NCI-H1417 treated with DMSO at 0.1 percent for 48 hours (cell line): ENCODE measurements at regions not wholly inside any gene's neighbourhood (a gene's known extent, or its start where the extent isn't known, plus 50 kb on each side); places are given as distances from the start of the nearest gene placed in this dataset.

ENCODE experiments used
- DNase-seq: peaks from one replicate; lab custom pipeline; 2025; lab: John Stamatoyannopoulos, UW

DNA sequence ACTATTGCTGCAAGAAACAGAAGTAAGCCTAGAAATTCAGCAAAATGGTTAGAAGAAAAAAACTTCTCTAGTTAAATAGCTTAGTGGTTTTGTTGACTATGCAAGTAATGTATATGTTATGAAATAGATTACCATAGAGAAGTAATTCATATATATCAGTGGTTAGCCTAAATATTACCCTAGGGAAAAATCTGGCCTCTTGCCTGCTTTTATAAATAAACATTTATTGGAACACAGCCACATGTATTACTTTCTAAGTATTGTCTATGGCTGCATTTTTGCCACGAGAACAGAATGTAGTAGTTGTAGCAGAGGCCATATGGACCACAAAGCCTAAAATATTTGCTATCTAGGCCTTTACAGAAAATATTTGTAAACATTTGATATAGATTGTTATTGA, 1471.7 kb upstream of the PRR20A start:
- DNase-seq = no peak

DNA sequence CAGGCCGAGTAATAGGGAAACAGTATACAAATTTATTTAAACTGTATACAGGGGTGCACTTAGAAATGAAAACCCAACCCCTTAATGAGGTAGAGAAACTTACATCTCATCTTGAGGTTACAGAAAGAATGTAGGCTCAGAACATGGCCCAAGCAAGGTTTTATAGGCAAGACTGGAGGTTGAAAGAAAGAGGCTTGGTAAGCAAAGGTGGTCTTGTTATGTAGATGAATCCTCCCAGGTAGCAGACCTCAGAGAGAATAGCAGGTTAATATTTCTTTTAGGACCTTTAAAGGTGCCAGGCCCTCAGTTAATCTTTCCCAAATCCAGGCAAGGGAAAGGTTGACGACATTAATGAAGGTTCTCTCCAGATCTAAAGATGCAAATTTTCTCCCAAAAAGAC, 1466.8 kb upstream of the PRR20A start:
- no peak for DNase-seq

DNA sequence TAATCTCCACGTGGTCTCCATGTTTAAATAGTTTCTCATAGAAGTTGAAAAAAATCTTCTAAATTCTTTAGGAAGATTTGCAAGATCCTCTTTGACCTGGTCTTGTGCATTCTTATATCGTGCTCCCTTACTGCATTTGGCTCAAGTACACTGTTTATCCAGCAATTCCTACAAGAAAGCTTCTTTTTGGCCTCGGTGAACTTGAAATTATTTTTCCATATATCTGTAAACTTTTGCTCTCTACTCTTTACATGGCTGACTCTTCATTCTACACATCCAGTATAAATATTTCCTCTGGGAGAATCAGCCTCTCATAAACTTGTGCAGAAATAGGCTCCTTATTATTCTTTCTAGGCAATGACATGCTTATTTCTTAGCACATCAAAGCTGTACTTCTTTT, 1457.9 kb upstream of the PRR20A start:
- DNase-seq = no peak

DNA sequence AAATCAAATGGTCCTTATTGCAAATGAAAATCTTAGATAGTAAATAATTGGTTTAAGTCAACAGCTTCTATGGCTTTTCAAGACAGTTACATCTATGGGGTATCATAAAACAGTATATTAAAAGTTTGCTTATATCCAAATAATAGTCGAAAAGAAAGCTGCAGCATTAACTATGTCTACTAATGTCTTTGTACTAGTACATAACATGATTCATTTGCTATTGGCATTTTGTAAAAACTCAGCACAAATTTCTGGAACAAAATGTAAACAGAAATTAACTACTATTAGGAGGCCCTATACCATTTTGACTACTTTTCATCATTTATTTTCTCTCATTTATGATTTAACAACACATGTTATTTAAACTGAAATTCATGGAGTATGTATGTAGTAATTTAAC, 1435.2 kb upstream of the PRR20A start:
- DNase-seq = no peak

DNA sequence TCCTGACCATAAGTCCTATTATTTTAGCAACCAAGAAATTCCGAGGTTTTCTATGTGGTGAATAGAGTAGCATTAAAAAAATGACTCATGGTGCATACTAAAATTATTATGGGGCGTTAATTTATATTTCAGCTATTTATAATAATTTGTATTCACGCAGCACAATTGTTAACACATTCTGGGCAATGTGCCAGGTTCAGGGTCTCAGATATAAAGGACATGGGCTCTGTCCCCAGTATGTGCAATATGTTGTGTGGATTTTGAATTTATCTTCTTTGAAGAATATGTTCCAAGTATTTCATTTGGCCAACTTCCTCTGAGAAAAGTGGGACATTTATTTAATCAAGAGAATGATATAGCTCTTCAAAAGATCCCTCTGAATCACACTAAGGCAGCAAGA, 1434.7 kb upstream of the PRR20A start:
- DNase-seq = peak; percentile 27

DNA sequence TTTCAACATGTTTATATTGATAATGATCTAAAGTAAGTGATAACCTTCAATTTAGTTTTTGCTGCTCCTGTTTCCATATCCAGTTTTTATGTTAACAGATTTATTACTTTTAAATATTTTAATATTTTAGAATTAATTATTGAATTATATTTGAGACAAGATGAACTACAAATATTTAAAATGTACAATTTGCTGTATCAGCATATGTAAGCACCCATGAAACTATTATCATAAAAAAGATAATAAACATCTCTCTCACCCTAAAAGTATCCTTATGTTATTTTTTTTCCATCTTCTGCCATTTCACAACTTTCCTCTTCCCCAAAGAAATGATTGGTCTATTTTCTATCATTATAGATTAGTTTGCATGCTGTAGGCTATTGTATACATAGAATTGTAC, 1426.6 kb upstream of the PRR20A start:
- DNase-seq = no peak

DNA sequence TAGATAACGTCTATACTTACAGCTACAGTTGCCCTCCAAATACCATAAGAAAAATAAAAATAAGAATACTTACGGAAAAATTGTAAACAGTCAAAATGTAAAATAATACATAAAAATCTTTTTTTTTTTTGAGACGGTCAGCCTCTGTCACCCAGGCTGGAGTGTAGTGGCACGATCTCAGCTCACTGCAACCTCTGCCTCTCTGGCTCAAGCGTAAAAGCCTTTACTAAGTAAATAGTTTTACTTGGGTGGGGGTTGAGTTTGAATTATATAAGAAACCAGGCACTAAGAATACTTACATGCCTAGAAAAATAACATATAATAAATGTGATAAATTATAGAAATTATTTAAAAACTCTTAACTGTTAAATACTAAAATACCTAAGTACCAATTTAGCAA, 1413.0 kb upstream of the PRR20A start:
- no peak for DNase-seq

DNA sequence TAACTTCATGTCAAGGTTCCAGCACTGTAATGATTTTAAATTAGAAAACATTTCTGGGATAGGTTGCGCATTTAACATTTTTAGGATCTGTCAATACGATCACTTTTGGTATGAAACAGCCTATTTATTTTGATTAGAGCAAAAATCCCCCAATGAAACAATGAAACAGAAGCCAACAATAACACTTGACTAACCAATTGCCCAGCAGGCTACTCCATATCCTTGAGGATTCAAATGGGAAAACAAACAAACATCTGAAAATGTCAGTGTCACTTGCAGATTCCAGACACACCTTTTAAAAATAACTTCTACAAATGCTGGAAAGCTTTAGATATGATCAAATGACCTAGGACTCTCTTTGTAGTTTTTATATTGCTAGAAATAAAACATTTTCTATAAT, 1412.5 kb upstream of the PRR20A start:
- DNase-seq = no peak

DNA sequence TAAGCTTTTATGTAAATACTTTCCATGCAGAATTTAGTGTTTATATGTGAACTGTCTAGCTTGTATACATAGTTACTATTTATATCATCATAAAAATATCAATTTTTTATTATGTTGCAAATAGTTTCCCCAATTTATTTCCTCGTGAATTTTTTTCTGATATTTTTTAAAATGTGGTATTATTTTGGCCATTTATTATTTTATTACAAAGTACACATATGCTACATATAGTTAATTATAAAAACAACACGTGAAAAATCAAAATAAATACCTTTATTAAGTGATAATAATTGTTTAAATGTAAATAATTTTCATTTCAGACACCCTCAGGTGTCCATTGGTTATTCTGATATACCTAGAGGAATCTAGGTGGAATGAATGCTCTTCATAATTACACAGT, 1394.9 kb upstream of the PRR20A start:
- DNase-seq = no peak

DNA sequence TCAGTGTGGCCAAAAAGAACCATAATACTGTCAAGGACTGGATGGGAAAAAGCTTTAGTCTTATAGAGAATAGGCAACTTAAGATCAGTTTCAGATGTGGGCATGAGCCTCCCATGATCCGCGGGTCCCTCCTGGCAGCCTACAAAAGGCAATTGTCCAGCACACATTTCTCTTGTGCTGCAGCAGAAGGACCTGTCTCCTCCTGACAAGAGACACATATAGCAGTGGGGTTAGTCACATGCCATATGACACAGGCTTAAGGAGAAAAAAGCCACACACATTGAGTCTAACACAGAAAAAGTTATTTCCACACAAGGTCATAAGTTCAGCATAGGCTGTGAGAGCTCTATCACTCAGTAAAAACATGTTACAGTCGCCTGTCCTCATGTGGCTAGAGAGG, 1378.7 kb upstream of the PRR20A start:
- no peak for DNase-seq

DNA sequence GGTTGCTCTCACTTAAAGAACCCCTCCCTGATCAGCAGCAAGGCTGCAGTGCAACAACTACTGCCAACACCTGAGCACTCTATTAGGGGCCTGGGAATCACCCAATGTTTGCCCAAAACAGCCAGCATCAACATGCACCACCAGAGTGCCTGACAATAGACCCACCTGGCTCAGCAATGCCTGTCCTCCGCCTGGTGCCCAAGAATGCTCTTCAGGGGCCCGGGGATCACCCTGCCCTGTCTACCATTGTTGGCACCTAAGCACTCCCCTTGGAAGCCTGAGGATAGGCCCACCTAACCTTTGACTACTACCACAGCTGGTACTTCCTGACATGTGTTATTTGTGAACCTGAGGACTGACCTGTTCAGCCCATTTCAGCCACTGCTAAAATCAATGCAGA, 1363.1 kb upstream of the PRR20A start:
- no peak for DNase-seq

DNA sequence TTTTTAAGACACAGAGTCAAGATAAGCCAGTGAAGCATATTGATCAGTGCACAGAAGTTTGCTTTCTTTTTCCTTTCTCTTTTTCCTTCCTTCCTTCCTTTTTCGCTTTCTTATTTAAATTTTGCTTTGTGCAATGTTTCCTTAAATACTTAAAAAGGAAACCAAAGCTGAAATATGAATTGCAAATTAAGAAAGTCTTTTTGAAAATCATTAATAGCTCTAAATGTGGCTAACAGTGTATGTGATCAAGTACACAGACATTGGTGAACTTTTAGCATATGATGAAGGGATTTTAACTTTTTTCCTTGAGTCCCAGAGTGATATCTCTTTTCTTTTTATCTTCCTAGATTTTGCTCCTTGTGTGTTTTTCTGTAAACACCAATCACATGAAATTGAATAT, 1356.9 kb upstream of the PRR20A start:
- DNase-seq = no peak

DNA sequence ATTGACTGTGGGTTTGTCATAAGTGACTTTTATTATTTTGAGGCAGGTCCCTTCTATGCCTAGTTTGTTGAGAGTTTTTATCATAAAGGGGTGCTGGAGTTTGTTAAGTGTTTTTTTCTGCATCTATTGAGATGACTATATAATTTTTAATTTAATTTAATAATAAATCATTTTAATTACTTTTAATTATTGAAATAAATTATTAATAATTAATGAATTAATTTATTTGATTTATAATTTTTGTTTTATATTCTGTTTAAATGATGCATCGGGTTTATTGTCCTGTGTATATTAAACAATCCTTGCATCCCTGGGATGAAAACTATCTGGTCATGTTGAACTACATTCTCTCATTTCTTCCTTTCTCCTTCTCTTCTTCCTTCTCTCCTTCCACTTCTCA, 1352.2 kb upstream of the PRR20A start:
- DNase-seq = no peak

DNA sequence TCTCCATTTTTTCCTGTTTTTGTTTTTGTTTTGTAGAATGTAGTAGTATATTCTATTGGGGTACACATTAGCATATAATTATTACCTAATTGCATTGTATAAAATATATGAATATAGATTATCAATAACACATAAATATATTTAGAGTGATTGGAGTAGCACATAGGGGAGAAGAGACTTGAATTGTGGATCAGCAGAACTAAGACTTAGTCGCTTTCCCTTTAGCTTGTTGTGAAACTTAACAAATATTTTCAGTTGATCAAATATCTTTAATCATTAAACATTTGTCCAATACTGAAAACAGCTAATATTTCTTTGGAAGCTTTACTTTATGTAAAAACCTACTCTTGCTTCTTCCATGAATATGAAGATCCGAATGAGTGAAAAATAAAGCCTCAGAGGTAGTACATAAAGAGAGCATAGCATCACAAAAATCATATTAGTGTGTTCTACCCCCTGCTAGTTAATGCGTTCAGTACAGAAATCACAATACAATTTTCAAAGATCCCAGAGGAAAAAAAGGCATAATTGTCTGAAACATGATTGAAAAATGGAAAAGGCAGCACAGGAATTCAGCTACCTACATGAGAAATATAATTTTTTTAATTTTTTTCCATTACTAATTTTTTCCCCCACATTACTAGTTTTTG, 1348.0 kb upstream of the PRR20A start:
- no peak for DNase-seq

DNA sequence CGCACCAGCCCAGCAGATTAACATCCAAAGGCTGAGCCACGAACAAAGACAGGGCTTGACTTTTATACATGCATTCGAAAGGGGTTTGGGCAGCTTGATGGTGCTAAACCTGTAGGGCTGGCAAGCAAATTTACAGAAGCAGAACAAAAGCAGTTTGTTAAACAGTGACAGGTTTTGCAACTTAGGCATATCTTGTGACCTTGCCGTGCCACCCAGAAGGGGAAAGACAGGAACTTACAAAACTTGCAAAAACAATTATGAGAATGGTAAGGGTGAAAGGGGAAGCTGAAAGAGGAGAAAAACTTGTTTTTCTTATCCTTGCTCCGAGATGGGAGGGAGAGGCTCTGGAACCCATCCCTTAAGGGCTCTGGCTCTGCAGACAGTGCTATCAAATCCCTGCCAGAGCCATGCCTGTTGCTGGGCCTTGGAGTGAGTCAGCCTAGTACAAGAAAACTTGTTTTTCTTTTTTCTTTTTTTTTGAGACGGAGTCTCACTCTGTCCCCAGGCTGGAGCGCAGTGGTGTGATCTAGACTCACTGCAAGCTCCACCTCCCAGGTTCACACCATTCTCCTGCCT, 1325.2 kb upstream of the PRR20A start:
- DNase-seq = no peak

DNA sequence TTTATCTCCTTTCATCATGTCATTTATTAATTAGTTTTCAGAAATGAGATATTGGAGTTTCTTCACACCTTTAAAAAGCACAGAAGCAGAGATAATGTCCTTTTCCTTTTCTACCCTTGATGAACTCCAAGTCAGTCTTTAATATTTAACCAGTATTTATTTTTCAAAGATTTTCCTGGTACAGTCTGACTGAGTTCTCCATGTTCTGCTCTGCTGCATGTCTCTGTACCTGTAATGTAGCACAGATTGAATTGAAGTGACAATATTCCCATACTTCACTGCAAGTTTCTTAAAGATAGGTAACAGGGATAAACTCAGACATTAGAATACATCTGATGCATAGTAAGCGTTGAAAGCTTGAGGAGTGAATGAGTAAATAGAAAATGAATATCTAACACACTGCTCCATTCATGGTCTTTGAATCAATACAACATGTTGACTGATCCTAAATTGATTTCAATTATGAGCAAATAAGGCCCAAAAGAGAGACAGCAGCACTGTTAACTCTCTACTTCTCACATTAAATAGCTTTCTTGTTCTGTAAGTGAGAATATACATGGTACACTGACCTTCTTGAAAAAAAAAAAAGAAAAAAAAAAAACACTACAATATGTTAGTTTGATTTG, 1323.6 kb upstream of the PRR20A start:
- no peak for DNase-seq

DNA sequence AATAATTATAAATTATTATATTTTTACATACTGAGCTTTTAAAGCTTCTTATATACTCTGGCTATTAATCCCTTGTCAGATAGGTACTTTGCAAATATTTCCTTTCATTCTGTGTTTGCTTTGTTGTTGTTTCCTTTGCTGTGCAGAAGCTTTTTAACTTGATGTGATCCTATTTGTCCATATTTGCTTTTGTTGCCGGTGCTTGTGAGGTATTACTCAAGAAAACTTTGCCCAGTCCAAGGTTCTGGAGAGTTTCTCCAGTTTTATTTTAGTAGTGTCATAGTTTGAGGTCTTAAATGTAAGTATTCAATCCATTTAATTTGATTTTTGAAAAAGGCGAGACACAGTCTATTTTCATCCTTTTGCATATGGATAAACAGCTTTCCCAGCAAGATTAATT, 1319.9 kb upstream of the PRR20A start:
- DNase-seq = no peak

DNA sequence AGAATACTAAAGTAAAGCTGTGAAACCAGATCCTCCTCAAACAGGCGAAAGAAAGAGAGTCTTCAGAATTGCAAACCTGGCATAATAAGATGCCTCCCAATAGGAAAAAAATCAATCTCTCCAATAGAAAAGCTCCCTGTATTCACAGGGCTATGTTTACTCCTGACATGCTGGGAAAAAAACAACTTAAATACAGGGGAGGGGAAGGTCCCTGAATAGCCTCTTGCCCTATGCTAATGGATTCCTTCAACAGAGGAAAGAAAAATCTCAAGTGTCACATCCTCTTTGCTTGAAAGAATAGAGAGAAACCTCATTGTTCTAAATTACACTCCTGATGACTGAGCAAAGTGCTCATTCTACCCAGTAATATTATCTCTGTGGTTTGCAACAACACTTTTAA, 1271.1 kb upstream of the PRR20A start:
- no peak for DNase-seq

DNA sequence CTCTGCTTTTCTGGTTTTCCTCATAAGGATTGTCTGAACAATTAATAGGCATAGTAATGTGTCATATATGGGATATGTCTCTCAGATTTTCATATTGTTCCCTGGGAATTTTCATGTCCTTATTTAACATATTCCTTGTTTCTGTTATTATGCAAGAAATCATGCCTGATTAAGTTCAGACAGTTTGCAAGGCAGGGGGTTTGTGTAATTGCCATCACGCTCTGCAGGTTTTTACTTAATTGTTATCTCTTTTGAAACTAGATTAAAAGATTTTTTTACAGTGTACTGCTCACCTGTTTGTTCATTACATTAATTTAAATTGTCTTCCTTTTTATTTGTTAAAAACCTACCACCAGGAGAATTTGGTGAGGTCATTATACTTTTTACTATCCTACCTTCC, 1253.2 kb upstream of the PRR20A start:
- DNase-seq = no peak

DNA sequence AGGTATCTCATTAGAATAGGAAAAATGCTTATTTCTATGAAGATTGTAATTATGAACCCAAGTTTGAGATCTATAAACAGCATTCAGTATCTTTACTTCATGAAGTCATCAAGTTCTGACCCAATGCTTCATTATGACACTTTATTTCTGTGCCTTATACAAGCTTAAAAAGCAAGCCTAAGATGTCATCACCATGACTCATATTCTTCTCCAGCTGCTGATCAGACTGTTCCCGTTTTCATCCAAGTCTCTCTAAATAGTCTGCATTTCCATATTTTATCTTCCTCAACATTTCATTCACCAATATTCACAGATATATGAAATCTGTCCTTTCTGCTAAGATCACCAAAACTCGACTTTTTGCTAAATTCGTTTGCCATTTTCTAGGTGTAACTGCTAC, 1247.2 kb upstream of the PRR20A start:
- DNase-seq = no peak

DNA sequence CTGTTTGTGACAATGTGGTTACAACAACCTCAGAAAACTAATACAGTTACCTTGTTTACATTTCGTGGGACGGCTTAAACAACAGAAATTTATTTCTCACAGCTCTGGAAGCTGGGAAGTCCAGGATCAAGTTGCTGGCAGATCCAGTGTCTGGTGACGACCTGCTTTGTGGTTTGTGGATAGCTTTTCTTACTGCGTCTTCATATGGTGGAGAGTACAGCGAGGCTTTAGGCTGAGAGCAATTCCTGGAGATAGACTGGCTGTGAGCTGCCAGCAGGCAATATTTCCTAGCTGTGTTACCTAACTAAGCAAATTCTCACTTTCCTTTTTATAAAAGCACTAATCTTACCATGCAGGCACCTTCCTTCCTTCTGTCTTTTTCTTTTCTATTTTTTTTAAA, 1203.5 kb upstream of the PRR20A start:
- no peak for DNase-seq

DNA sequence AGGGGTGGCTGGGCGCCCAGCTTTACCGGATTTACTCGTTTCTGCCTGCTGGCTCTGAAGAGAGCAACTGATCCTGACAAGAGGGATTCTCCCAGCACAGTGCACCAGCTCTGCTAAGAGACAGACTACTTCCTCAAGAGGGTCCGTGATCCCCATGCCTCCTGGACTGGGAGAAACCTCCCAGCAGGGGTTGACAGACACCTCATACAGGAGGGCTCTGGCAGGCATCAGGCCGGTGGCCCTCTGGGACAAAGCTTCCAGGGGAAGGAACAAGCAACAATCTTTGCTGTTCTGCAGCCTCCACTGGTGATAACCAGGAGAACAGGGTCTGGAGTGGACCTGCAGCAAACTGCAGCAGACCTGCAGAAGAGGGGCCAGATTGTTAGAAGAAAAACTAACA, 1192.5 kb upstream of the PRR20A start:
- no peak for DNase-seq

DNA sequence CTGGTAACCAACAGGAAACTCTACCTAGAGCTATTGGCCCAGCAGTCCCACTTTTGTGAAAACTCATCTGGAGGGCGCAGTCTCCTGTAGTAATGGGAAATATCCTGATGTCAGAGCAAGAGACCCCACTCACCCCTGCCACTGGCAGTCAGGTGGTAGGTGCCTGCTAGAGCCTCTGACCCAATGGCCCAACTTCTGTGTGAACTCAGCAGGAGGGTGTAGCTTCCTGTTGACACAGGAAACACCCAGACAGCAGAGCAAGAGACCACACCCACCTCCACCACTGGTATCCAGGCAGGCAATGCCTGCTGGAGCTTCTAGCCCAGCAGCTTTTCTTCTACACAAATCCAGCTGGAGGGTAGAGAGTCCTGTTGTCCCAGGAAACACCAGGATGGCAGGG, 1176.8 kb upstream of the PRR20A start:
- DNase-seq = no peak

DNA sequence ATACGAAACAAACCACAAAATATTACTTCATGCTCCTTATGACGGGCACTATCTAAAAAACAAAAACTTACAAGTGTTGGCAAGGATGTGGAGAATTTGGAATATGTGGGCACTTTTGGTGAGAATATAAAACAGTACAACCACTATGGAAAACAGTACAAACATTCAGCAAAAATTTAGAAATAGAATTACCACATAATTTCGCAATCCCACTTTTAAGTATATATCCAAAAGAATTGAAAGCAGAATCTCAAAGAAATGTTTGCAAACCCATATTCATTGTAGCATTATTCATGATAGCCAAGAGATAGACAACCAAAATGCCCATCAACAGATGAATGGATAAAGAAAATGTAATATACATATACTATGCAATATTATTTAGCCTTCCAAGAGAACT, 1173.7 kb upstream of the PRR20A start:
- no peak for DNase-seq
